NT2/D1 (cell line): ENCODE measurements at regions not wholly inside any gene's neighbourhood (a gene's known extent, or its start where the extent isn't known, plus 50 kb on each side); places are given as distances from the start of the nearest gene placed in this dataset.

Experiments
- SUZ12 ChIP-seq: IDR thresholded peaks from 2 replicates; pipeline ENCODE4 v1.6.1; 2011; ENCODE audit not compliant: insufficient read length, insufficient read depth; ENCODE audit errors: extremely low read depth
- YY1 ChIP-seq: IDR thresholded peaks from 2 replicates; pipeline ENCODE4 v1.6.1; 2011; ENCODE audit not compliant: insufficient read length, insufficient read depth

DNA sequence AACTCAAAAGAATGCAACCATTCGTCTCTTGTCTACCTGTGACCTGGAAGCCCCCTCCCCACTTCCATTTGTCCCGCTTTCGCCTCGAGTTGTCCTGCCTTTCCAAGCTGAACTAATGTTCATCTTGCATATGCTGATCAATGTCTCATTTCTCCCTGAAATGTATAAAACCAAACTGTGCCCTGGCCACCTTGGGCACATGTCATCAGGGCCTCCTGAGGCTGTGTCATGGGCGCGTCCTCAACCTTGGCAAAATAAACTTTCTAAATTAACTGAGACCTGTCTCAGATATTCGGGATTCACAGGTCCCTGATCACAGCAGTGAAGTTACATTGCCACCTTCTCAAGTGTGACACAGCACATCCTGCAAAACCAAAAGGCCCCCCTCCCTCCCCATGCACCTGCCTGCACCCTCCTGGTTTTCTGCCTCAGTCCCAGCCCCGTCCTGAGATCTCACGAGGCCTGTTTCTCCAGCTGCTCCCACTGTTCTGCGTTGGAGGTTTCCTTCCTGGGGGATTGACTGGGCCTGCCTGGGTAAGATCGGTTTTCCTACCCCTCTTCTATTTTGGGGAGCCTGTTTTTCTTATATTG lies 1328.7 kb downstream of the TBC1D22A start:
- TF ChIP-seq SUZ12, result no peak
- TF ChIP-seq YY1, result no peak
